C1 segment of cervical spinal cord (tissue), 14 donors: ENCODE measurements at regions not wholly inside any gene's neighbourhood (a gene's known extent, or its start where the extent isn't known, plus 50 kb on each side); places are given as distances from the start of the nearest gene placed in this dataset.

ENCODE experiments used
- DNase-seq, 14 donors: peaks; one replicate each; lab custom pipeline; 2025; lab: John Stamatoyannopoulos, UW

DNA sequence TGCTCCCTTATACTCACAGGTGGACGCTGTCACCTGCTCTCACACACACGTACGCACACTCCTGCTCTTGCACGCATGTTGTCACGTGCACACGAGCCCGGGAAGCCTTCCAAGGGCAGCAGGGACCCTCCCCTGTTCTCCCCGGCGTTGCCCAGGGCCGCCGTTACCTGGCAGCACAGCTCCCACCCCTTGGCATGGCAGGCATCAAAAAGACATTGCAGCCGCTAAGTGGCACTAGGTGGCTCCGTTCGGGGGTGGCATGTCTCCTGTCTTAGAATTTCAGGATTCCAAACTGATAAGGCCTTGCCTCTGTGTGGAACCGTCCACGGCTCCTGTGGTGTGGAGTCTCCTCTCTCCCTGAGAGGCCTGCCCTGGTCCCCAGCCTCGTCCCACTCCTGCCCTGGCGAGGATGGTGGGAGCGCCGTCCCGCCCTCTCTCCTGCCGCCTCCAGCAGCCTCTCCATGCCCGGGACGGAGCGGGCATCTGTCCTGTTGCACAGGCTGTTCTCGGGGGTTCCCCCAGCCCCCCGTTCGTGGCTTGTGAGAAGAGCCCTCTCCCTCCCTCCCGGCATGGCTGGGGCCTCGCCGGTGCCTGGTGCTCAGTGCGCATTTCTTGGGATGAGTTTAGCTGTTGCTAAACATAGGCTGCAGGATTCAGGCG is 126.7 kb upstream of the GSE1 start:
- DNase-seq, result no peak

DNA sequence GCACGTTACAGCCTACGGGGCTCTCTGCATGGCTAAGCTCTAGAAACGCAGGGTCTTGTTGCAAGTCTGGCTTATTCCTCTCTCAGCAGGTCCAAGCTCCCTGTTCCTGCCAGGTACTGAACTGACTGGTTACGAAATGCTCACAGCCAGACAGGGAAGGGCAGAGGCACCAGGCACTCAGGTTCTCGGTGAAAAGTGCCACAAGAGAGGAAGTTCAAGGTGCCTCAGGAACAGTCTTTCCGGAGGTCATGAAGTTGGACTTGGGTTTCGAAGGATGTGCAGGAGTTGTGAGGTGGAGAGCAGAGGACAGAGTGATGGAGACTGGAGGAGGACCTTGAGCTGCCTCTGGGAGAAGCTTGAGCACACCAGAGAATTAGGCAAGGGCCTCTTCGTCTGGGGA is 124.7 kb upstream of the GSE1 start:
- DNase-seq, result no peak

DNA sequence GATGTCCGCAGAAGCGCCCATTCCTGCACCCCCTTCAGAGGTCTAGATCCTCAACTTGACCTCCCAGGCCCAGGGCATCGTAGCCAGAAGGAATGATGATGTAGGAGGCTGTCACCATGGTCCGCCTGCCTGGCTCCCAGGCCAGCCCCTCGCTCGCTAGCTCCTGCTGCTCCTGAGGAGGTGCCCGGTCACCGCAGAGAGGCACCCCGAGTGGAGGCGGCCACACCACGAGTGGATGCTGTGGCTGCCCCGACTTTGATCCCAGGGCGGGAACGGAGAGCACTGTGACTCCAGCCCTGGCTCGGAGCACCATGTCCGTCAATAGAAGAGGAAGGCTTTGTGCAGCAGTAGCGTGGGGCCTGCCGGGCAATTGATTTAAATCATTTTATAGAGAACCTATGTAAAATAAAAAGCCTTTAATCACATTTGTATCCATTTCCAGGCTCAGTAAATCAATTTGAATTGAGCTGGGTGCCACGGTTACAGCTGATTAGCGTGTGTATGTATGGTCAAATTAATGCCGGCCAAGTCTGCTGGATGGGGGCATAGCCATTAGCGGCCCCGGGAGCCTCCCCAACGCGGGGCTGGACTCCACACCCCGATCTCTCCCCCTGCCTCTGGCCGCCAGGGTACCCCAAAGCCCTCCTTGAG is 122.6 kb upstream of the GSE1 start:
- no peak for DNase-seq

DNA sequence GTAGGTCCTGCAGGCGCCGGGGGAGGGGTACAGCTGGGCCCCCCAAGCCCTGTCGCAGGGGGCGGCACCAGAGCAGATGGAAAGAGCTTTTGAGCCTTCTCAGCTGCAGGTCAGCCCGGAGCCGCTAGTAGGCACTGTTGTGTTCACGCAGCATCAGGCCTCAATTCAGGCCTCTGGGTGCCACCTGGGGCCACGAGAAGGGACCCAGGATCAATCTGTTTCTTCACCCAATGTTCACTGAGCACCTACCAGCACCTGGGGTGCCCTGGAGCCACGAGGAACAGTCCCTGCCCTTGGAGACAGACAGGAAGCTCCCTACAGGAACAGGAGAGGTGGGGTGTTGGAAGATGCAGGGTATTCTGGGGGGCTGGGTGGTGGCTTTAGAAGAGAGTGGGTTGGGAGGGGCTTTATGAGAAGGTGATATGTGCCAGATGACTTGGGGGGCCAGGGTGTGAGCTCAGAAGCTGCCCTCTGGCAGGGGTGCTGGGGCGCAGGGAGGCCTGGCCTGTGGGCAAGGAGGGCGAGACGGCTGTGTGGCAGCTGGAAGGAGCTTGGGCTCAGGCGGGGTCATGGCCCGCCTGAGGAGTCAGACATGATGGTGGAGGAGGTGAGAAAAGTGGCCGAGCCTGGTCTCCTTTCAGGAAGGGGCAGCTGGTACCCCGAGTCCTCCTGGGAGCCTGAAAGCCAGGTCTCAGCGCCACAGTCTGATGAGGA is 121.9 kb upstream of the GSE1 start:
- DNase-seq, result no peak

DNA sequence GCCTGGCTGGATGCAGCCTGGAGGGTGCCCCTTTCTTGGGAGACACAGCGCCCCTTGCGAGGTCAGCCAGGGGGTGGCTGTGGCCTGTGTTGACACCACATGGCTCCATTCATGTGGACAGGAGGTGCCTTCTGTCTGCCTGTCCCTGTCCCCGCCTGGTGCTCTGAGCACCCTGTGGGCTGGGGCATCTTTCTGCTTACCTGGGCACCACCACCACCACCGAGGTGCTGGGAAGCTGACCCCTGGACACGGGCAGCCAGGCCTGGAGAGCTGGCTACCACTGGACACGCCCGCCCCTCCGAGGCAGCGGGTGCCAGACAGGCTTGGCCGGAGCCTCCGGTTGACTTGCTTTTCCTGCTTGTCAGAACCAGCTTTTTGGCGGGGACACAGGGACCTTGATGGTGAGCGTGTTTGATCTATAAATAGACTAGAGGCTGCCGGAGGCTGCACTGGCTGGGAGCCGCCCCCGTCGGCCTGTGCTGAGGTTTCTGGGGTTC is 121.3 kb upstream of the GSE1 start:
- DNase-seq, result peak in 9 of 14 donors; percentile 16 to 93 (median 41)

DNA sequence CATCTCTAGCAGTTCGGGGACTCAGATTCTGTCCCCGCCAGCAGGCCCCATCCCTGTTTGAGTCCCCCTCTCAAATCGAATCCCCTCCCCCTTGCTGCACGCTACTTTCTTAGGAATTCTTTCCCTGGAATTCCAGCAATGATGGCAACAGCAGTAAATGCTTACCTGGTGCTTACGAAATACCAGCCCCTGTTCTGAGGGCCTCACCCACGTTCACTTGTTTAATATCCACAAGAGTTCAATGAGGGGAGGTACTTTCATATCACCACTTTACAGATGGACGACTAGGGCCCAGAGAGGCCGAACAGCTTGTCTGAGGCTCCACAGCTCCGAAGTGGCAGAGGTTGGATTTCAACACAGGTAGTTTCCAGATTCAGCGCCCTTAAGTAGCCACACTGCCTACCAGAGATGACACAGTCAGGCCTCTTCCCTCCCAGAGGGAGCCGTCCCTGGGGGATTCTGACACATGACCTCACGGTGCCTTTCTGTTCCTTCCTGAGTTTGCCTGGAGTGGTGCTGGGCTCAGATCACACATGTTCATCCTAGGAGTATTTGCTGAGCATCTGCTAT is 120.7 kb upstream of the GSE1 start:
- no peak for DNase-seq

DNA sequence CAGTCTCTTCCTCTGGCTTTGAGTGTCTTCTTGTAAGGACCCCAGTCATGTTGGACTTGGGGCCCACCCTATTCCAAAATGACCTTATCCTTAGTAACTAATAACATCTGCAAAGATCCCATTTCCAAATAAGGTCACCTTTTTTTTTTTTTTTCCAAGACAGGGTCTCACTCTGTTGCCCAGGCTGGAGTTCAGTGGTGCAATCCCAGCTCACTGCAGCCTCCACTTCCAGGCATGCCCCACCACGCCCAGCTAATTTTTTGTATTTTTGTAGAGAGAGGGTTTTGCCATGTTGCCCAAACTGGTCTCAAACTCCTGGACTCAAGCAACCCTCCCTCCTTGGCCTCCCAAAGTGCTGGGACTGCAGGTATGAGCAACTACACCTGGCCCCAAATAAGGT is 118.8 kb upstream of the GSE1 start:
- DNase-seq, result no peak

DNA sequence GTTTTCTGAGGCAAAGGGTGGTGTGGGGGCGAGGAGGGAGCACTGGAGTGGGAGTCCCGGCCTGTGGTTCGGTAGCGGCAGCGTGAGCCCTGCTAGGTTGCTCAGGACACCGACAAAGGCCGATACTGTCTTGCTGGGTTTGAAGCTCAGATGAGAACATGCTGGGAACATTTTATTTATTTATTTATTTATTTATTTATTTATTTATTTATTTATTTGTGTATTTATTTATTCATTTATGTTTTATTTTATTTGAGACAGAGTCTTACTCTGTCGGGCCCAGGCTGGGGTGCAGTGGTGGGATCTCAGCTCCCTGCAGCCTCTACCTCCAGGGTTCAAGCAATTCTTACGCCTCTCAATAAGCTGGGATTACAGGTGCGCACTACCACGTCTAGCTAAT is 117.9 kb upstream of the GSE1 start:
- no peak for DNase-seq

DNA sequence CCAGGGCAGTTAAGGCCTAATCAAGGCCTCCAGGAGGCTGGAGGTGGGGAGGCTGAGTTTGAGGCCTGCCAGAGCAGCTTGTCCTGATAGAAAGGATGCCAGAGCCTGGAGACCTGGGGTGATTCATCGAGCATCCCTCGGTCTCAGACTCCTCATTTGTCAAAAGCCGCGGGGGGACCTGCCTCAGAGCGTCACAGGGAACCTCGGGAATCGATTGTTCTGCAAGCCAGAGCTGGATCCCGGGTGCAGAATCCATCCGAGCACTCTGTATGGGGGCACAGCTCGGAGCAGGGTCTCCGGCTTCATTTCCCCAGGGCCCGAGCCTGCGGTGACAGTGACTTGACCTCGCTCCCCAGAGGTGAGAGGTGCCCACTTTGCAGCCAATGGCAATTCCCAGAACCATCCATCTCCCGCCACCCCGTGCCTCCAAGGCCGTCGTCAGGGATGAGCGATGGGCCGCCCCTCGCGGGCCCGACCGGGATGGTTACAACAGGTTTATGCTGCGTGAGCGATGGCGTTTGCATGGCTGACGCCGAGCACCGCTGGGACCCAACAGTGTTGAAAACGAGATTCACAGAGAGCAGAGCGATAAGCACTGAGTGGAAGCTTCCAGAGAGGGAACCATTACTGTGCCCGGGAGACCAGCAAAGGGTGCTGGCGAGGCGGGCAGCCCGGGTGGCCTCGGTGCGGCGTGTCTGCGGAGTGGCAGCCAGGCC is 117.1 kb upstream of the GSE1 start:
- no peak for DNase-seq

DNA sequence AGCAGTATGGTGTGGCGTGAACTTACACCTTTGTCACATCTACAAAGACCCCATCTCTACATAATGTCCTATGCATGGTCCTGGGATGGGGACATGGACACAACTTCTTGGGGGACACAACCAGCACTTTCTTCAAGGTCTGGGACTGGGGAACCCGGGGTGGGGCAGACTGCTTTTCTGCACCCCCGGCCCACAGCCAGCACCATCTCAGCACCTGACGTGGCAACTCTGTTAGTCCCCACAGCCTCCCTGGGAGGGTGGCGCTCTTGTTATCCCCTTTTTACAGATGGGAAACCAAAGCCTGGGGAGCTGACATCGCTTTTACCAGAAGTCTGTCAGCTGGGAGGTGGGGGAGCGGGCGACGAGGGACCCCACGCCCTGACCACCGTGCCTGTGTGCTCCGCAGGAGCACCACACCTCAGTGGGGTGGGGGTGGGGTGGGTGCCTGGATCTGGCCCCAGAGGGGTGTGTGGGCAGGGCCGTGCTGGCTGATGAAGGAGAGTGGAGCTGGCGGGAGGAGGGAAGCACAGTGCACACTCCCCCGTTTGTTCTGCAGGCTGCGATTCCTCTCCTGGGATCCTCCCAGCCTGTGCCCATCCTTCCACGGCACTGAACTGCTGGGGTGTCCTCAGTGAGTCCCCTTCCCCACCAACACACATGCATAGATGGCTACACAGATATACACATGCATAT is 115.4 kb upstream of the GSE1 start:
- no peak for DNase-seq

DNA sequence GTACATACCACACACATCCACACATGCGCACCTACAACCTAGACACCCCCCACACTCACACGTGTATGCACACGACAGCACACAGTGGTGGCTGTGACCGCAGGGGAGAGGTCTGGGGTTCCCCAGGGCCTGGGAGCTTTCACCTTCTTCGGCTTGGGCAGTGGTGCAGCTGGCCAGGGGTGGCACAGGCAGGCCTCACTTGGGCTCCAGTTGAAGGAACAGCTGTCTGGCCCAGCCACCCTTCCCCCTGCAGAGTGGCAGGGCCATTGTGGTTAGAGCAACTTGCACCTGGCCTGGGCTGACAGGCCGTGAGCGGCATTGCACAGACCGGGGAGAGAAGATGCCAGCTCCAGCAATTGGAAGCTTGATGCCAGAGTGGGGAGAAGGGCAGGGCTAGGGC is 114.5 kb upstream of the GSE1 start:
- no peak for DNase-seq

DNA sequence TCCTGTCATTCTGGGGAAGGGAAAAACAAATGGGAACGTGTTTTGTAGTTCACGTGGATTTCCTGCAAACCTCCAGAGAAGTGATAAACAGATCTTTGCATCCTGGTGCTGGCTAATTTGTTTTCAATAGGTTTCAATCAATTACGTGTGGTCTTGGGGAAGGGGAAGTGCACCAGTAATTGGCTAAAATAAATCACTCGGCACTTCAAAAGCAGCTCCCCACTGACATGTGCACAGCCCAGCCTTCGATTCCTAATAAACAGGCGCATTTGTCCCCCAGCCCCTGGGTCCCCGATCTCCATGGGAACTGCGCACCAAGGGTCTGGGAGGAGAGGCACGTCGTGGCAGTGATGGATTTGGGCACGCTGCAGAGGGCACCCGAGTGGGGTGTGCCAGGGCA is 112.9 kb upstream of the GSE1 start:
- no peak for DNase-seq

DNA sequence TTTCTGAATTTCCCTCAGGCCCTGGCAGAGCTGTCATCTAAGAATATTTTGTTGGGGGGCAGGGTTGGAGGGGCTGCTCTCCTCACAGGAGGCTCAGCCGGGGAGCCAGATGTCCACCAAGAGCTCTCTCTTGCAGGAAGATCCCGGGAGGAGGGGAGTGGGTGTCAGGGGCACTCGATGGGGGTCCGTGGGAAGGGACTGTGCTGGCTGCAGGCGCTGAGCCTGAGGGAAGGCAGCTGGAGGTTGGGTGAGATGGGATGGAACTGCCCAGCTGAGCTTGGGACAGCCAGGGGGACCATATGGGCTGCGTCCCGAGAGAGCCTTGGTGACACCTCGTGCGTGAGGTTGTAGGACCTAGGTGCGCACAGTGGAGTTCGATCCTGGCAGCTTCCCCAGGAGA is 111.2 kb upstream of the GSE1 start:
- DNase-seq, result no peak

DNA sequence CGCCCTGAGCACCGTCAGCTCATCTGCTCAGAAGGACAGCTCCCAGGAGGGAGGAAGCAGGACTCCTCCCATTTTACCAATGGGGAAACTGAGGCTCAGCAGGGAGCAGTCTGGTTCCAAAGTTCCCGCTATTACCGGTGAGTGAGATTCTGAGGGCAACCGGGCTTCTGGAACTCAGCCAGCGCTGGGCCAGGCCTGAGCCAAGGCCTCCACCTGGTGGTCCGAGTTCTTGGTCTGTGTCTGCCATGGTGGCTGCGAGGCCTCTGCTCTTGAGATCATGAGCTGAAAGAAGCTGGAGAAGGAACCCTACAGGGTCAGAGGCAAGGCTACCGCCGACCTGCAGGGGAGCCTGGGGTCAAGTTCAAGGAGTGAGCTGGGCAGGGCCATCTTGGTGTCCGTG is 110.8 kb upstream of the GSE1 start:
- DNase-seq, result no peak

DNA sequence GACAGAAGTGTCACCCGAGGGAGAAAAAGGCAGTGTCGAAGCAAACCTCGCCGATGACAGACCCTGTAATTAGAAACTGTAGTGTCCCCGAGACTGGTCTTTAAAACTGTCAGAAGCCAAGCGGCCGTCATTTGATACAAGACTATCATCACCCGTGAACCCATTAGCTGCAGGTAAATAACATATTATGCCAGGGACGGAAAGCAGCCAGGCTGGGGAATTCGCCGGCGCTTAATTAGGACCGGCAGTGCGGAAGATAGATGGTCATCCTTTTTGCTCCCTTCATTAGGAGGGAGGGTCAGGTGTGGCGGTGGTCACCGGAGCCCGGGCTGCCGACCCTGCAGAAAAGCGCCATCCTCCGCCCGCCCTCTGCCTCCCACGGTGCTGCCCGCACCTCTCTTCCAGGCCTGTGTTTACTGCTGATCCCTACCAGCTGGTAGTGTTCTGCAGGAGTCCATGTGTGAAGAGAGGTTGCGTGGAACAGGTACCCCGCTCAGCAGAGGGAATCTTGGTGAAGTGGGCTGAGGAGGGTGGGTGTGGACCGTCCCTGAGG is 109.4 kb upstream of the GSE1 start:
- DNase-seq, result no peak

DNA sequence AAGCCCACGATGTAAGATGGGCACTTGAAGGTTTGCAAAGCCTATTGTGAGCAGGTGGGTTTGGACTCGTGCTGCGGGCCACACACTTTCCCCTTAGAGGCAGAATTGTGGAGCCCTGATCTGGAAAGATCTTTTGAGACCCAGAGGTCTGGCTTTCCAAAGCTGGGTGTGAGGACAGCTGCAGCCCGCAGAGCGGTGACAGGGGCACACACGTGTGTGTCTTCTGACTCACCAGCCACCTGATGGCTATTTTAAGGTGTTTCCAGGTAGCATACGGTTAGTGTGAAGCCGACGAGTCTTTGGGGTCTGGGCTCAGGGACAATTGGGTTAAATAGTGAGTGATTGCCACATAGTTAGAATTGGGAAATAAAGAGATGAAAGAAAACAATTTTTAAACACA is 108.9 kb upstream of the GSE1 start:
- no peak for DNase-seq

DNA sequence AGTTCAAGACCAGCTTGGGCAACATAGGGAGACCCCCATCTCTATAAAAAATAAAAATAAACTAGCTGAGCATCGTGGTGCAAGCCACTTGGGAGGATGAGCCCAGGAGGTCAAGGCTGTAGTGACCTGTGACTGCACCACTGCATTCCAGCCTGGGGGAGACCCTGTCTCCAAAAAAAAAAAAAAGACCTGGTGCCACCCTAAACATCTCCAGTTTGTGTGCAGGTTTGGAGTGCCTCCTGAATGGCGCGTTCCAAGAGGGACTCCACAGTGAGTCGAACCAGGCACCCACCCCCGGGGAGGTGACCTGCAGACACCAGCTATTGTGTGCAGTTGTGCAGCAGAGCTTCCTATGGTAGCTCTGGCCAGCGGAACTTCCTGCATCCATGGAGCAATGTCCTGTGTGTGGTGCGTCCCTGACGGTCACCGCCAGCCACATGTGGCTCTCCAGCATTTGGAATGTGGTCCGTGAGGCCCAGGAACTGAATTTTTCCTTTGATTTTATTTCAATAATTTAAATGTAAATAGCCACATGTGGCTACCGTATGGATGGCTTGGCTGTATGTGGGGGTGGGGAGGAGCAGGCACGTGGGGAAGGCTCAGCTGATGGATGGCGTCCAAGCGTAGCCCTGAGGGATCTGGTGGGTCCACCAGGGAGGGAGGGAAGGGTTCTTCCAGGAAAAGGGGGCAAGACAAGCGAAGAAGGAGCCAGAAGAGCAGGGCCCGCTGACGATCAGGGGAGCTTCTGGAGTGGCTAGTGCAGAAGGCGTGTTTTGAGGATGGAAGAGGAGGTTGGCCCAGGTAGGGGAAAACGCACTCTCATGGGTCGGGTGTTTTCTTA is 107.1 kb upstream of the GSE1 start:
- DNase-seq, result no peak

DNA sequence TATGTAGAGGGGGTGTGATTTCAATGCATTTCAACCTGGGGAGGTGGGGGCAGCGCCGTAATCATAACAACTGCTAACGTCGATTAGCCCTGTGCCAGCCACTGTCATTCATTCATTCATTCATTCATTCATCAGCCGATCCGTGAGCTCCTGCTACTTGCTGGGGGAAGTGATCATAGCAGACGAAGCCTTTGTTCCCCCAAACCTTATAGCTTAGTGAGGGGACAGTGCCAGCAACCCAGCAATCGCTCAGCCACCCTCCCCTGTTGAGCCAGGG is 106.5 kb upstream of the GSE1 start:
- no peak for DNase-seq

DNA sequence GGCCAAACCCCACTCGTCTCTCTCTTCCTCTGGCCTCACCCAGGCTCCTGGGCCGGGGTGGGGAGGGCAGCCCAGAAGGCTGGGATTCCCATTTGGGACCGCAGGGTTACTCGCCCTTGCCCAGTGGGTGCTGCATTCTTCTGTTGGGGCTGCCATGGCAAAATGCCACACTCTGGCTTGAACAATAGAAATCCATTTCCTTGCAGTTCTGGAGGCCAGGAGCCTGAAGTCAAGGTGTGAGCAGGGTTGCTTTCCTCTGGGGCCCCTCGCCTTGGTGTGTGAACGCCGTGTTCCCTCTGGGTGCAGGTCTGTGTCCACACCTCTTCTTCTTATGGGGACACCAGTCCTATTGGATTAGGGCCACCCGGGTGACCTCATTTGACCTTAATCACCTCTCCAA is 105.8 kb upstream of the GSE1 start:
- no peak for DNase-seq

DNA sequence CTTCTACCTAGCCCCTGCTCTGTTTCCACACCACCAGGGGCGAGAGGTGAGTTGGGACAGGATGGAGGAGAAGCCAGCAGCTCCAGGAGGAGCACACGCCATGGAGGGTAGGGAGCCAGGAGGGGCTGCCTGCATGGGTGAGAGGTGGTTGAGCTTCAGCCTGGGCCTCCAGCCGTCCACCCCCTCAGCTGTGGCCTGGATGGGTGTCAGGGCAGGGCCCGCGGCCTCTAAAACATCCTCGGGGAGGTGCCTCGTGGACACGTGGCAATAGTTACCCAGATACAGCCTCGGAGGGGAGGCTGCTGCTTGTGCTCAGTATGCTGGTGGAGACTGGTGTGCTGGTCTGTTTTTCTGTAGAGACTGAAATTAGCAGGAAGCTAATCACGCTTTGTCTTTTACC is 104.7 kb upstream of the GSE1 start:
- no peak for DNase-seq
